RCC 7860 (cell line): ENCODE measurements at regions not wholly inside any gene's neighbourhood (a gene's known extent, or its start where the extent isn't known, plus 50 kb on each side); places are given as distances from the start of the nearest gene placed in this dataset.

Experiments
- DNase-seq: peaks from one replicate; pipeline ENCODE4 v3.0.0-alpha.2; 2015; ENCODE audit warnings: low spot score
- FAIRE-seq: peaks from 2 replicates; lab custom pipeline; 2012; peaks lifted over from hg19 to GRCh38; lab: Jason Lieb, UNC

GRCh38 chr3:17967111-17967510 is 224.7 kb upstream of the TBC1D5 start:
- FAIRE-seq = no peak
- no peak for DNase-seq

DNA sequence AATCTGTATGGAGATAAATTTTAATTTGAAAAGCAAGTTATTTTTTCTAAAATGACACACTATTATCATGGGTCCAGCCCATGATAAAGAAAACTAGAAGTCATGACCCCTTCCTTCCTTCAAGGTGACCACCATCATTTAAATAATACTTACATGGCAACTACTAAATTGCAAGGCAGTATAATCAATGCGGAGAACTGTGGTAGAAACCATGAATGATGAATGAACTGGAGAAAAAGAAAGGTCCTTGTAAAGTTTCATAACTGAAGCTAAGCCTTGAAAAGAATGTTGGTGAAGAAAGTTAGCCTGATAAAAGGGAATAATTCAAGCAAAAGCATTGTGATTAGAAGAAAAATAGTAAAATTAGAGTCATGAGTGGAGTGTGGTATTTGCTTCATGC is 222.9 kb upstream of the TBC1D5 start:
- no peak for DNase-seq
- no peak for FAIRE-seq

GRCh38 chr3:17964108-17964507 is 221.7 kb upstream of the TBC1D5 start:
- DNase-seq = no peak
- no peak for FAIRE-seq

- DNase-seq (no peak), FAIRE-seq (no peak)
Observed at GRCh38 chr3:17955411-17955810, 213.0 kb upstream of the TBC1D5 start.

GRCh38 chr3:17954801-17955200 is 212.4 kb upstream of the TBC1D5 start:
- FAIRE-seq = no peak

DNA sequence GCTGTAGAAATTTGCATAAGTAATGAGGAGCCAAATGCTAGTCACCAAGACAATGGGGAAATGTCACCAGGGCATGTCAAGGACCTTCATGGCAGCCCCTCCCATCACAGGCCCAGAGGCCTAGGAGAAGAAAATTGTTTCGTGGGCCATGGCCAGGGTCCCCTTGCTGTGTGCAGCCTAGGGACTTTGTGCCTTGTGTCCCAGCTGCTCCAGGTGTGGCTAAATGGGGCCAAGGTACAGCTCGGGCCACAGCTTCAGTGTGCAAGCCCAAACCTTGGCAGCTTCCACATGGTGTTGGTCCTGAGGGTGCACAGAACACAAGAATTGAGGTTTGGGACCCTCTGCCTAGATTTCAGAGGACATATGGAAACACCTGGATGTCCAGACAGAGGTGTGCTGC is 208.8 kb upstream of the TBC1D5 start:
- DNase-seq = no peak
- FAIRE-seq = no peak

More at GRCh38 chr3:17954801-17955200, 212.4 kb upstream of the TBC1D5 start:
- DNase-seq = no peak

- no peak for DNase-seq
- FAIRE-seq = no peak
Observed at GRCh38 chr3:17949101-17949500, 206.7 kb upstream of the TBC1D5 start.

DNA sequence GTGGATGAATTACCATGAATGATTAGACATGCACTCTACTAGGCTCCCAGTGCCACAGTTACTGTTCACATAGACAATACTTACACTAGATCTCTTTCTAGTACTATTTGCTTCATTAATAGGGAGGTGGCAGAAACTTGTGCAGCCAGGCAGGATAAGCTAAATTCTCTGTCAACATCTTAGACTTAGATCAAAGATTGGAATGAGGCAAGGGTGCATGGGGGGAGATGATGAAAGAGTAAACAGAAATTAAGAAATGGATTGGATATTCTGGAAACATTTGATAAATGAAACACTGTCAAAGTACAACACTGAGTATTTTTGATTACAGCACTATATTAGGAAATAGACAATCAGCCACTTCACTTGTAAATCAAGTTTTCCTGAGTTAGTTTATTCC is 205.4 kb upstream of the TBC1D5 start:
- FAIRE-seq = no peak

GRCh38 chr3:17946619-17947018 is 204.2 kb upstream of the TBC1D5 start:
- no peak for DNase-seq
- FAIRE-seq = no peak

More for the DNA sequence above, 205.4 kb upstream of the TBC1D5 start:
- no peak for DNase-seq

GRCh38 chr3:17945799-17946399 is 203.5 kb upstream of the TBC1D5 start:
- no peak for FAIRE-seq
- no peak for DNase-seq

DNA sequence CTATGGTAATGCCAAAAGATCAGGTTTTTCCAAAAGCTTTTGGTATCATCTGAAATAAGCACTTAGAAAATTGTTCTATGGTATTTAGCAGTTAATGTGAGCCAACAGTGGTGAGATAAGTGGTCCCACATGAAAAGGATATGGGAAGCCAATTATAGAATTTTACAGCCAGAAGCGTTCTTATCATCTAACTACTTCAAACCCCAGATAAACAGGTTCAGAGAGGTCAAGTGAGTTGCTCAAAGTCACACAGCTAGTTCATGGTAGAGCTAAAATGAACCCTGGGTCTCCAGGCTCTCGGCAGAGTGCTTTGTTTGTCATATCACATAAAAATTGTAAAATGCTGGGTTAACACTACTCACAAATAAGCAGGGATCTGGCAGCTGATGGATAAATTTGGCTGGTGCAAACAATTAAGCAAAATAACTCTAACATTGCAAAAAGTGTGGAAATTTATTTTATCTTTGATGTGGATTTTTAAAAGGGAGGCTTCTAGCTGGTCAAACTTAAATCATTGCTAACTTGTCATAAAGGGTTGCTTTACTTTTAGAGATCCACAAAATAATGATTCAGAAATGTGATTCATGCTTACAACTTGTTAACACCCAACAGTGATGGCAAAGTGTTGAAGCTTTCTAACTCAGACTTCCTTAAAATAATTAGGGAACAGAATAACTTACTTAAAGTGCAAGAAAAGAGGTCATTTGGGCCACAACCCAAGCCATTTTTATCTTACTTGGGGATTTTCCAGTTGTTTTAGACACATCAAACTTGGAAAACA is 202.8 kb upstream of the TBC1D5 start:
- no peak for DNase-seq
- no peak for FAIRE-seq

DNA sequence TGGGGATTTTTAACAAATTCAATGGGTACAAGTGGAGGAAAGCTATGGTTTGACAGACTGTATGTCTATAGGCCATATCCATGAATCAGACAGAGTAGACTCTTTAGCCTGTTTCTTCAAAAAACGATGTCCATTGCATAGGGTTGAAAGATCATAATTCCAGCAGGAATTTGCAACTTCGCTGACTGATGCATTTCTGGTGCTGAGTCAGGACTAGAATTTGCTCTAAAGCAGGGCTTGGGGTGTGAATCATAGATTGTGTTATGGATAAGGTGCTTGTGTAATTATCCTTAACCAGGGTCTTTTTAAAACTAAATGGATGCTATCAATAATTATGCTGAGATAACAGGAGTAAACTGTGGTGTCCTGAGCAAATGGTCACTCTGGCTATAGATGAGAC is 200.4 kb upstream of the TBC1D5 start:
- no peak for DNase-seq
- no peak for FAIRE-seq

DNA sequence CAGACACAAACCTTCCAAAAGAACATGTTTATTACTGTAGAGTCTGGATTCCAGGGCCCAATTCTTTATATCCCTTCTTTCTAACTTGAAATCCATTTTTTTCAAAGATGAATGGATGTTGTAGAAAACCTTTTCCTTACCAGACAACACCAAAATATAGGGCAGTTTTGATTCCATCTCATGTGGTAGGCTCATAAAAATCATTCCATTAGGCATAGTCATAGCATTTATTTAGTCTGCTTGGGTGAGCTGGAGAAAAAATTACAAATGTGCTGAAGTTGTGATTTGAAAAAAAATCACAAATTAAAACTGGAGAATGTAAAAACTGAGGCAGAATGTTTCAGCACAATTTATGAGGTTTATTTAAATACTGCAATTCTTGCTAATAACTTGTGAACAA is 199.3 kb upstream of the TBC1D5 start:
- DNase-seq = no peak
- no peak for FAIRE-seq

- no peak for FAIRE-seq
Observed at GRCh38 chr3:17941152-17941551, 198.7 kb upstream of the TBC1D5 start.

GRCh38 chr3:17939157-17939556 is 196.7 kb upstream of the TBC1D5 start:
- FAIRE-seq (no peak), DNase-seq (no peak)

More at GRCh38 chr3:17941152-17941551, 198.7 kb upstream of the TBC1D5 start:
- DNase-seq = no peak

- no peak for DNase-seq
- FAIRE-seq = no peak
Observed at GRCh38 chr3:17938313-17938712, 195.9 kb upstream of the TBC1D5 start.

DNA sequence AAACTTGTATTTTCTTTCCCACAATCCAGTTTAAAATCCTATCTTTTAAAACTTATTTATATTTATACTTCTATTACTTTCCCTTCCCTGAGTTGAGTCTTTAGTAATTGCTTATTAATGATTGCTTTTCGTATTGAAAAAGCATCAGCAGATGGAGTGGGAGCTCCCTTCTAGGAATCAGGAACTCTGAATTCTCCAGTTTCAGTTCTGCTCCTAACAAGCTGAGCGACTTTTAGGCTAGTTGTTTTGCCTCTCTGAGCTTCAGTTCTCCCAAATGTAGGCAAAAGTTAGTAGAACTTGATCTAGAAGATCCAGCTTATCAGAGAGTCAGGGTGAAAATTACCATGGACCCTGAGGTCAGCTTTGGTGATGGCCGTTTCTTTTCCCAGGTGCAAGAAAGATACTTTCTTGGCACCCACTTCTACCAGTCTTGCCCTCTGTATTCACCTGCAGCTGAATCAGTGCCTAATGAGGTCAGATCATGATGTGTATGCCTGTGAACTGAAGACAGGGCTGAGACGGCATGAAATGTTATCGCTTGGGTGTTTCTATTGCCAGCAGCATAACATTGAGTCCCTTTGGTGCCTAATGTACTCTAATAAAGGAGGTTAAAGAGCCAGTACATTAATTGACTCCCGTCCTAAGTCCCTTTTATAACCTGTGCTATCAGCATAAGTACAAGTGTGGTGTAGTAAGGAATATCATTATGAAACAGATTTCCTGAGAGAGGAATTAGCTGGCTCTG is 194.5 kb upstream of the TBC1D5 start:
- DNase-seq (no peak), FAIRE-seq (no peak)

- FAIRE-seq = no peak
- no peak for DNase-seq
Observed at GRCh38 chr3:17935222-17935621, 192.8 kb upstream of the TBC1D5 start.

DNA sequence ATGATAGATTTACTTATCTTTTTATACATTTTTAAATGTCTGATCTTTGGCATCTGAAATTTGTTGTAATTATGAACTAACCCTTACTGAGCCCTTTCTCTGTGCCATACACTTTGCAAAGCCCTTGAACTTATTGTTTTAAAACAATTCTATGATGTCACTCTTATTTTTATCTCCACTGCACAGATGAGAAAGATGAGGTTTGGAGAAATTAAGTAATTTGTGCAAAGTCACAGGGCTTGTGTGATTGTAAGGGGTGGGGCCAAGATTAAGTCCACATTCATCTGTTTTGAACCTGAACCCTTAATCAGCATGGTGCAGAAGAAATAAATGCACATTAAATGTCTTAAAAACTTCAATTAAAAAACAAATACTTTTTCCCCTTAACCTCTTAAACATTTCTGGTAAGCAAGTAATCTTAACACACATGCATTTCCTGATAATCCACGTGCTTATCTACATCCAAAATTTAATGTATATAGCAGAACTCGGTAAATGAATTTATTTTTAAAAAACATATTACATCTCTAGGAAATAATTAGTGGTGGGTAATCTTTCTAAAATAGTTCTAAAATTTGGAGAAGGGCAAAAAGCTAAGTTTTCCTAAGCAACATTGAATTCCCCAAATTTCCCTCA is 189.8 kb upstream of the TBC1D5 start:
- FAIRE-seq (no peak), DNase-seq (no peak)

- FAIRE-seq = no peak
- DNase-seq = no peak
Observed at GRCh38 chr3:17931131-17931530, 188.7 kb upstream of the TBC1D5 start.

- FAIRE-seq = no peak
- DNase-seq = no peak
Observed at GRCh38 chr3:17928502-17929145, 186.2 kb upstream of the TBC1D5 start.
